ENCODE measurements at regions not wholly inside any gene's neighbourhood (a gene's known extent, or its start where the extent isn't known, plus 50 kb on each side); places are given as distances from the start of the nearest gene placed in this dataset.

DNA sequence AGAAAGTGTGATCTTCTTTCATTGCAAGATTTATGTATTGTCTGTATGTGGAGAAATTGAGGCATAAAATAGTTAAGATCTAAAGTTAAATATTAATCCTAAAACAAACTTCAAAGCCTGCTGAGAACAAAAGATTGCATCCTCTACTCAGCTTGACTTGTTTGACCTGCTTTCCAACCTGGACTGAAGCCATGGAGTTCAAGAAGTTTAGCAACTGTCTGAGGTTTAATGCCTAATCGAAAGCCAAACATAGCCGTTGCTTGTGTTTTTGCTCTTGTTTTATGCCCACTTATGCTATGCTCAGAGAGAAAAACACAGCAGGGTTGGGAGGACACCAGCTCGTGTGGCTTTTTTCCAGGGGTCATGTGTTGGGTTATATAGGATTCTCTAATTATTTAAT is 135.6 kb downstream of the NUFIP1 start:
- TF ChIP-seq KDM1A (IDR thresholded peaks at IDR 0.05; ENCODE audit: borderline replicate concordance, low read length) (no peak), CTCF (IDR thresholded peaks at IDR 0.05; ENCODE audit: control extremely low read depth in 1 of 3, insufficient read depth in 1 of 3, low read depth in 1 of 3, low read length in 3 of 3) (no peak), HDAC2 (IDR thresholded peaks at IDR 0.05; ENCODE audit: borderline replicate concordance in 1 of 2, low read depth in 2 of 2, low read length in 2 of 2) (no peak), EZH2 (IDR thresholded peaks at IDR 0.05; ENCODE audit: low read depth, low read length, severe bottlenecking) (no peak), SRF (IDR thresholded peaks at IDR 0.05; ENCODE audit: low read depth, low read length) (no peak), GABPA (IDR thresholded peaks at IDR 0.05; ENCODE audit: borderline replicate concordance, insufficient read depth, low read length) (no peak), GTF2F1 (IDR thresholded peaks at IDR 0.05; ENCODE audit: borderline replicate concordance, low read depth, low read length) (no peak), BRCA1 (IDR thresholded peaks at IDR 0.05; ENCODE audit: low read depth, low read length) (no peak), TEAD4 (IDR thresholded peaks at IDR 0.05; ENCODE audit: low read depth, low read length) (no peak), NRF1 (IDR thresholded peaks at IDR 0.05; ENCODE audit: low read depth, low read length) (no peak)
